HuH-7.5 (cell line): ENCODE measurements at regions not wholly inside any gene's neighbourhood (a gene's known extent, or its start where the extent isn't known, plus 50 kb on each side); places are given as distances from the start of the nearest gene placed in this dataset.

ENCODE experiments used
- DNase-seq: peaks from one replicate; pipeline ENCODE4 v3.0.0; 2011; ENCODE audit warnings: low spot score

DNA sequence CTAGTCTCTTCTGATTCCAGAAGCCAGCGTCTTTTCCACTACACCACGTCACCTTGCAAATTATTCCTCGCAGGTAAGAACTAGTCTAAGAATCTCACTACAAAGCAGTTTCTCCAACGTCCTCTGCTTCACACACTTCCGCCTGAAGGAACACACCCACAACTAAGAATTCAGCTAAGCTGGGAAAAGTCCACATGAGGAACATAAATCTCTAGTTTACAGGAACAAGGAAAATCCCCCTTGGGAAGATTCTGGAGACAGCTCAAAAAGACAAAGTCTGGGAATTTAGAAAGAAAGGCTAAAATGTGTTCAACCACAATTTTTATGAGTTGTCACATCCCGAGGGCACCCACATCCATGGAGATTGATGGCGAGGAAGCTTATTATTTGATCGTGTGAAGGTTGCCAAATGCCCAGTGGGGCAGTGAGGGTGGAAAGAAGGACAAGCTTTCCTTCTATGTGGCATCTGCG, 780.2 kb upstream of the TBX3 start:
- DNase-seq: no peak

DNA sequence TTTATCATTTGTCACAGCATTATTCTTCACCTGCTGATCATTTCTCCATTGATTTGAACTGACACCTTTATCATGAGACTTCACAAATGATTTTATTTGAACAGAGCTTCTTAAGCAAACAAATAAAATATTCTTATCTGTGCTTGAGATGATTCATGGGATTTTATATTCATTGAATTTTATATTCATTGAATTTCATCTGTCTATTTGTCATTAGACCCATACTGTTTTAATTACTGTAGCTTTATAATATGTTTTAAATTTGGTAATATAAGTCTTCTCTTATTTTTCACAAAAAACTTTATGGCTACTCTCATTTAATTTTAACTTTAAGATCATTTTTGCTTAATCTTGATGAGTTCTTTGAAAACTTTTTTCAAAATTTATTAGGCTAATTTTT, 777.4 kb upstream of the TBX3 start:
- DNase-seq: no peak

DNA sequence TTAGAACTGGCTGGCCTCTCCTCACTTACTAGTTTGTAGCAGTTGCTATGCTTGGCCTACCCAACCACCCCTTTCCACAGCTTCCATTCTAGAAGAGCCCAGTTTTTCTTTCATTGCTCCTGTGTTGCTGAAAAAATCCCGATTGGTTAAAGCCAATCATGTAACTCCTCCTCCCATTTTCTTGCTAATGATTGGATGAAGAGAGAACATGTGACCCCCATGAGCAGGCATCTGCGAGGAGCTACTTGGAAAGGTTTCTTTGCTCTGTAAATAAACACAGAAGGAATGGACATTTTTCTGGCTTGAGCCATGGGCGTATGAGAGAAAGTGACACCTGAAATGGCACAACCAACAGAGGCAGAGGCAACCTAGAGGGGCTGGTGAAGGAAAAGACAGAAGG, 773.8 kb upstream of the TBX3 start:
- no peak for DNase-seq

DNA sequence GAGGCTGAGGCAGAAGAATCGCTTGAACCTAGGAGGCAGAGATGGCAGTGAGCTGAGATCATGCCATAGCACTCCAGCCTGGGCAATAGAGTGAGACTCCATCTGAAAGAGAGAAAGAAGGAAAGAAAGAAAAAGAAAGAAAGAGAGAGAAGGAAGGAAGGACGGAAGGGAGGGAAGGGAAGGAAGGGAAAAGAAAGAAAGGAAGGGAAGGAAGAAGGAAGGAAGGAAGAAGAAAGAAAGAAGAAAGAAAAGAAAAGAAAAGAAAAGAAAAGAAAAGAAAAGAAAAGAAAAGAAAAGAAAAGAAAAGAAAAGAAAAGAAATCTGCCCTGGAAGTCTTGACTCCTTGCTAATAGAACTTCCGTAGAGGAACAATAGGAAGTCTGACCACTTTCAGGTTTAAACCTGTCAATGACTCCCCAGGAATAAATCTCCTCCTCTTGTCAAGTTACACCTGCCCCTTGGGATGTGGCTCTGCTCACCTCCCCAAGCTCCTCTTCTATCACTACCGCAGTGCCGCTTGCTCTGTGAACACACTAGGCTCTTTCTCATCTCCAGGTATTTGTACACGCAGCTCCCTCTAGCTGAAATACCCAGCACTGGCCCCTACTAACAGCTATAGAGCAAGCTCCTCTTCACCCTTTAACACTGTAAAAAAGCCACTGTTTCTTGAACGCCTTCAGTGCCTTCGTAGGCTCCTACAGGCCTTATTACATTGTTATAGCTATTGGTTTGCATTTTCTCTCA, 773.1 kb upstream of the TBX3 start:
- peak; percentile 47 for DNase-seq

DNA sequence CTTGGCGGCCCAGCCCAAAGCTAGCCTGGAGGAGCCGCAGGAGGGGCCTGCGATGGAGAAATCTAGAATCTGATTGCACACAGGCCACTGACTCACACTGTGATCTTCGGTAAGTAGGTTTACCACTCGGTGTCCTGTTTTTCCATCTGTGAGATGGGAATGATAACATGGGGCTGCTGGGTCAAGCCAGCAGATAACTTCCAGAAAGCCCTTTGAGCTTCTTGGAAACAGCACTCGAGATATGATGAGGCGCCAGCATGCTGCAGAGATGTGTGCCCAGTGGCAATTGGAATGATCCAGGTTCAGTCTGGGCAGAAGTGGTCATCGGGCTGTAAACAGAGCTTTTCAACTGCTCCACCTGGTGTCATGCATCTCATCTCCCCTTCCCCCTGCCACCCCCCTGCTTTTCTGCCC, 771.3 kb upstream of the TBX3 start:
- no peak for DNase-seq

DNA sequence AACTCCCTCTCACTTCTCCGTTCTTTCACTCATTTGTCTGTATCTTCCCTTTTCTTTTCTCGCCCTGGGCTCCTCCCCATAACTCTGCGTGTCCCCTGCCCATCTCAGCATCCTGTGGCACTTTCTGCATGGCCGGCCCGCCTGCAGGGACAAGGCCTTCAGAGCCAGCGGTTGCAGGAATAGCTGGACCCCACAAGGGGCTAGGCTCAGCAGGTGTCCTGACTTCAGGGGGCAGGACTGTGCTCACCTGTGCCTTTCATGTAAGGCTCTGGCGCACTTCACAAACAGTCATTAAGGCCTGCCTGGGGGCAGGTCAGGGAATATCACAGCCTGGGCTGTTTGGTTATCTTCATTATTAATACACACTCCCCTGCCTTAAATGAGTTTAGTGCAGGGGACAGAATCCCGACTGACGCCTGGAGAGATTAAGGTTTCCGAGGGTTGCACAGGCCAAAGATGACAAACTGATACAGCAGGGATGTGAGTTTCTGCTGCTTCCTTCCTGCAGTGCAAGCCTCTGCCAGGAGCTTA, 768.8 kb upstream of the TBX3 start:
- DNase-seq: no peak

DNA sequence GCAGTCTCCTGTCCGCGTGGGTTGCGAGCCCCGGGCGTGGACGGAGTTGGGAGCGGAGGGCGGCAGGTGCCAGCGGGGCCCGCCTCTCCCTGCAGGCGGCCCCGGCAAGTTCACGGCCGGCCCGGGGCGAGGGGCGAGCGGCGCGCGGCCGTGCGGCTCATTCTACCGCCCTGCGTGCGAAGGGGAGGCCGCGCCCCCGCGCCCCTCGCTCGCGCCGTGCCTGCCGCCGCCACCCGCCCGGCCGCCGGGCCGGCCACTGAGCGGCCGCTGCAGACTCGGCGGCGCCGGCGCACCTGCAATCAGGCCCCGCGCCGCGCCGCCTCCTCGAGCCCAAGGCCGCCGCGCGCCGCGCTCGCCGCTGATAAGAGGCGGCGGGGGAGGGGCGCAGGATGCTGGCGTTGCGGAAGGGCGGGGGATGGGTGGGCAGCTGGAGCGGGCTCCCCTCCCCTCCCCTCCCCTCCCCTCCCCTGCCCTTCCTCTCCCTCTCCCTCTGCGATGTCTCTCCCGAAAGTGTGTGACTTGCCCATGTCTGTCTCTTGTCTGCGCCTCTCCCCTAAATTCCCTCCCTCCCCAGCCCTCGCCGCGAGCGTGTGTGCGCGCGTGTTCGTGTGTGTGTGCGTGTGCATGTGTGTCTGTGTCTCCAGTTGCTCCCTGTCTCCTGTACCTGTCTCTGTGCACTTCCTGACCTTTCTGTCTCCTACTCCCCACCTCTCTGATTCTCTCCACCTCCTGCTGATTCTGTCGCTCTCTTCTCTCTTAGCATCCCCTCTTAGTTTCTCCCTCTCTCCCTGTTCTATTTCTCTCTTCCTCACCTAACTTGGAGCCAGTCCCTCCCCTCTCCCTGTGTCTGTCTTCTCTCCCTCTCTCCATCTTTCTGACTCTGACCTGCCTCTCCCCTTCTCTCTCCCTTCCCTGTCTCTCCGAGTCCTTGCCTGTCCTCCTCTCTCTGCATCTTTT, 768.1 kb upstream of the TBX3 start:
- DNase-seq: peak; percentile 43

DNA sequence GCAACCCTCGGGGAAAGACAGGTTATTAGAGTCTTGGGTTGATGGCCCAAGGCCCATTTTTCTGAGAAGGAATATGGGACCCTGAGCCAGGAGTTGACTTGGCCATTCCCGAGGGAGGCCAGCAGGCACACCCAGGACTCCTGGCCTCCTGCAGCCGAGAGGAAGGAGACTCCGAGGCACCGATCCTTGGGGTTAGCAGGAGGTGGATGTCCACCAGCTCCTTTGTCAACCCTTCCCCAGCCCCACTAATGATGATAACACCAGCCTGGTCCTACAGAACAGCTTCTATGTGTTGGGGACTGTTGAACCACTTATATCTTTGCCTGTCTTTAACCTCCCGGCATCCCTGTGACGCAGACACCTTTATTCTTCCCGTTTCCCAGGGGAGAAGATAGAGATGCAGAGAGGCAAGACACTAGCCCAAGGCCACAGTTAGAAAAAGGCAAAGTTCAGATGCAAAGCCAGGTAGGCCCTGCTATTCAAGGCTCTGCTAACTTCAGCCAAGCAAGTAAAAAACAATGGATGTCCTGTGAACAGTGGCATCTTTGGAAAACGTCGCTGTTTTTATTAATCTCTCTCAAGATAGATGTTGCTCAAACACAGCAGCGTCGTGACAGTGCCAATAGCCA, 767.3 kb upstream of the TBX3 start:
- no peak for DNase-seq

DNA sequence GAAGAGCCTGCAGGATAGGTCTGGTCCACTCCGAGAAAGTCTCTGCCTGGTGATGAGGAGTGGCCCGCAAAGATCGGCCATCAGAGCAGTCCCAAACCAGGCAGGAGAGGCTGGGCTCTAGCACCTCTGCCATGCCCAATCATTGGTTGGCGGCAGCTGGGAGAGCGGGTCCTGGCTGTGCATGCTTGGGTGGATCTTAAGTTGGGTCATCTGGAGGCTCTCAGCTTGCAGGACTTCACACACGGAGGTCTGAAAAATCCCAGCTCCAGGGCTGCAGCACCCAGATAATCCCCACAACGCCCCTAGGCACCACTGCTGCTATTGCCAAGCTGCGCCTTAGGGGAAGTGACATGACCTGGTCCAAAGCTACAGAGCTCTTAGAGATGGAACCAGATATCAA, 766.7 kb upstream of the TBX3 start:
- DNase-seq: no peak

DNA sequence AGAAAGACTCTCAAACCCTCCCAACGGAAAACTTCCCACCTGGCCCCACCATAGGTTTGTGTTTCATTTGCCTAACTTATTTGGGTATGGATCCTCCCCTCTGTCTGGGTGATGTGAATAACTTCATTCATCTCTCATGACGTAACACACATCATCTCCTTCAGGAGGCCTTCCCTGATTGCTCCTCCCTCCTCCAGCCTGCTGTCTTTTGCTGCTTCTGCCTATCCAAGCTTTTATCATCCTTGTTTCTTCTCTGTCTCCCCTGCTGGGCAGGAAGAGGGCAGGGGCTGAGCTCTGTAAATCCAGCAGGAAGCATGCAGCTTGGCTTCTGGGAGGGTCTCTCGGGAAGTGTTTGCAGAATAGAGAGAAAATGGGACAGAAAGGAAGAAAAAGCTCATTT, 766.0 kb upstream of the TBX3 start:
- no peak for DNase-seq

DNA sequence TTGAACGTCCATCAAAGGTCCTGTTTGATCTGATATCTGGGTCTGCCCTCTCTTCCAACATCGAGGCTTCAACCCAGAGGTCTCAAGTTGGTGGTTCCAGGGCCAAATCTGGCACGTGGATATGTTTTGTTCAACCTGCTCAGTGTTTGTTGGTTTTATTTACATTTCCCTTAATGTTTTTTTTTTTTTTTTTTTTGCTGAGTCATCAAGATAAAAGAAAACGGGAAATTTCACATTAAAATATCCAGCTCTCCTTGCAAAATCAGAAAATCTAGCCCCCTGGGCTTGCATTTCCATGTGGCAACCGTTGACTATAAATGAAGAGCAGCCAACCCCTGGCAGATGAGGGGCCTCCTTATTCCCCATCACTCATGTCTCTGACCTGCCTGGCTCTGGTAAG, 765.6 kb upstream of the TBX3 start:
- no peak for DNase-seq

DNA sequence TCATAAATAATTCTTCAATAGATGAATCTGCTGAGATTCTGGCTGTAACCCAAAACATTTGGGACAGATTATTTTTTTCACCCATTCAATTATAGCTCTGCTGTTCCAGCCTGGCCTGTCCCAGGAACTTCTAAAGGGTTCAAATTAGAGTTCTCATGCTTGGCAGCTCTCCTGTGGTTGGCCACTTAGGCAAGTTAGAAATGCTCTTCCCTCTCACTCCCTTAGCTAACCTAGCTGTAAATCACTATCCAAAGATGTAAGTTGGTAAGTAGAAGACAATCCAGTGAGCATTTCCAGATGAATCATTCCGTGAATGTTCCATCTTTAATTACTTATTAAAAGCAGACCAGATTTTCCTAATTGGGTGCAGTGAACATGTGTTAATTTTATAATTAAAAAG, 760.4 kb upstream of the TBX3 start:
- no peak for DNase-seq

DNA sequence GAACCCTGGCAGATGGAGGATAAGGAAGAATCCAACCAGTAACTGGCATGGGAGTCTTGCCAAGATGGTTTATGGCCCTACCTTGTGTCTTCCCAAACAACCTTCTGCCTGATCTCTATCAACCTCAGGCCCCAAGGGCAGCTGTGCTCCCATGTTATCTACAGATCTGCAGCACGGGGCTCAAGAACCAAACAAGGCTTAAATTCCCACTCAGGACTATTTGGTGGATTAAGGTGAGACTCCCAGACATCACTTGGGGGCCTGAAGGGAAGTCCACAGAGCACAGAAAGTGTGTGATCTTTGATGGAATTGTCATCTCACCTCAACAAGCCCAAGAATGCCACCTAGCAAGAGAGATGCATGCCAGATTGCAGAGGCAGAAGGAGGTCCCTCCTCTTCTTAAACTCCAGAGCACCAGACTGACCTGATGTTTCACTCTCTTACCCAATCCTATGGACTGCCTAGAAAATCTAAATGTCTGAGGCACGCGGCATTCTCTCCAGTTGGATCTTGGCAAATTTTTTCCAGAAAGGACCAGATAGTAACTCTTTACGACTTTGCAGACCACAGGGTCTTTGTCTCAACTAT, 759.5 kb upstream of the TBX3 start:
- DNase-seq: no peak

DNA sequence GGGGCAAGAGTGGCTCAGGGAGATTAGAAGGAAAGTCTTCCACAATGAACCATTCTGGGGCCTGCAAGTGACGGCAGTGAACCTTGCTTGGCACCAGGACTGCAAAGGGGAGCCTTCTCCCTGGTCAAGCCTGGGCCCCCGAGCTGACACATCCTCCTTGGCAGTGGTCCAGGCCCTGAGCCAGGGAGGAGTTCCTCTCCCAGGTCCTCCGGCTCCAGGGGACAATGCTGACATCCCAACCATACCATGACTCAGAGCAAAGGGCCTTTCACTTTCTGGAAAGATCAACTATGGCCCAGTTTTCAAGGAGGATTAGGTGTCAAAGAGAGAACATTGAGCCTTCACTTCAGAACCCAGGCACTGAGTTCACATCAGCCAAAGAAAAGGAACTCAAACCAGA, 756.5 kb upstream of the TBX3 start:
- no peak for DNase-seq

DNA sequence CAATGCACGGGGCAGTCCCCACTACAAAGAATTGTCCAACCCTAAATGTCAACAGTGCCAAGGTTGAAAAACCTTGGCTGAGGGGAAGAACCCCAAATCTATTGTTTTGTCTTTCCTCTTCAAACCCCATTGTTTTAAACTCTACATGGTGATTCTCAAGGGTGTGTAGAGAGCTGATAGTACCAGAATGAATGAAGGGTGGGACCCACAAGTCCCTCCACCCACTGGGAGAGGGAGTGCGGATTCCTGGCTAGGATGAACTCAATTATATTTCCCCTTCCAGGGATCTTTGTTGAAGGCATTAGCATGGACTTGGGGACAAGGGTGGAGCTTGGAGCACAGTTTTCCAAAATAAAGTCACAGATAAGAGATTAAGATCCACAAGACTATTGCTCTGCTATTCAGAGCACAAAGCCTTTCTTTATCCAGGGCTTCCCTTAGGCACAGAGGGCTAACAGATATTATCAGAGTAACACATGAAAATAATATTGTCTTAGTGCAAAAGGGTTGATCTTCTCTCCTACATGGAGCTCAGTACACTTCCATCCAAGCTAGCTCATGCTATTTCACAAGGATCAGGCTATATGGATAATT, 755.1 kb upstream of the TBX3 start:
- DNase-seq: no peak

DNA sequence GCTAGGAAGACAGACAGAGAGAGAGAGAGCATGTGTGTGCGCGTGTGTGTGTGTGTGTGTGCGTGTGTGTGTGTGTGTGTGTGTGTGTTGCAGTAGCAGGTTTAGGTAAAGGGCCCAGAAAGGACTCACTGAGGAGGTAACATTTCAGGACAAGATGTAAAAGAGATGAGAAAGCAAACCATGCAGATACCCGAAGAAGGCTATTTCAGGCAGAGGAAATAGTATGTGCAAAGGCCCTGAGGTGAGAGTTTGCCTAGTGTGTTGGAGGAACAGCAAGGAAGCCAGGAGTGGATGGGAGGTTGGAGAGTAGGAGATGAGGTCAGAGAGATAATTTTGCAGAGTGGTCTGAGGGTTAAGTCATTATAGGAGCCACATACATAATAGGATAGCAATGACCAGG, 754.3 kb upstream of the TBX3 start:
- no peak for DNase-seq

DNA sequence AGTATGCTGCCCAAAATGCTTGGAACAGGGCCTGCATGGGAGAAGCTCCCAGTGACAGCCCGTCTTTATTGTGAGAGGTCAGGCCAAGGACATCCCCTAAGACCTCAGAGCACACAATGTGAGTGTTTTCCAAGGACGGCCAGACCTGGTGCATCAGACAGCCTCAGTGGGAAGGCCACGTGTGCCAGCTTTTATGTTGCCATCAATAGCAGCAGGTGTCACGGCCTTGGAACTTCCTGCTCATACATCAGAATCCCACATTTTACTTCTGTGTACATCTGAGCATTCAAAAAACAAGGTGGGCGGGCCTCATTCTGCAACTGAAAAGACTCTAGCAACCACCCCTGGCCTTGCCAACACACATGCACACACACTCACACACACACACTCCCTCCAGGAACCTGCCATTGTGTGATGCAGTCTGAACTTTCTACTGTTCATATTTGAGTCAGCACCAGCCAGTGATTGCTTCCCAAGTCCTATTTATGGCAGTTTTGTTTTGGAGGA, 753.1 kb upstream of the TBX3 start:
- DNase-seq: no peak

DNA sequence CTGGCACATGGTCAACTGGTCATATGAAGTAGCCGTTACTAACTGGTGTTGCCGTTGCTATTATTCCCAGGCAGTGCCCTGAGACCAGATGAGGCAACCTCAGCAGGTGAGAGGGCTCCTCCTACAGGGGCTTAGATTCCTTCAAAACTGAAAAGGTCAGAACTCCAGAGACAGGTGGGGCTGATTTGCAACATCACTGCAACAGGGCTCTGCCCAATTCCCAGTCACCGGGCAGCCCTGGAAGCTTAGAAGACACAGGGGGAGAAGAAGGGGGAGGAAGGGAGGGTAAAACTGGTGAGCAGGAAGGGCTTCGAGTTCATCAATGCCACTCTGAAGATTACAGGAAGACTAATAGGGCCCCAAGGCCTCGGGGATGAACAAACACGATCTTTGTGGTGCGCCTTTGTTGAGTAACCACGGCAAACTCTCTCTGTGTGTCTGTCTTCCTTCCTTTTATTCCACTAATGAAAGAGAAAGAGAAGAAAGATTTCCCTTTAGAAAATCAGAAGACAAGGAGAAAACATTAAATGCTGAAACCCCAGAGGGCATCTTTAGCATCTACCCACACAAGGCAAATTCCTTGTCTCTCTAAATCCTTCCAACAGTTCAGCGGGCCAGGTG, 749.1 kb upstream of the TBX3 start:
- no peak for DNase-seq

DNA sequence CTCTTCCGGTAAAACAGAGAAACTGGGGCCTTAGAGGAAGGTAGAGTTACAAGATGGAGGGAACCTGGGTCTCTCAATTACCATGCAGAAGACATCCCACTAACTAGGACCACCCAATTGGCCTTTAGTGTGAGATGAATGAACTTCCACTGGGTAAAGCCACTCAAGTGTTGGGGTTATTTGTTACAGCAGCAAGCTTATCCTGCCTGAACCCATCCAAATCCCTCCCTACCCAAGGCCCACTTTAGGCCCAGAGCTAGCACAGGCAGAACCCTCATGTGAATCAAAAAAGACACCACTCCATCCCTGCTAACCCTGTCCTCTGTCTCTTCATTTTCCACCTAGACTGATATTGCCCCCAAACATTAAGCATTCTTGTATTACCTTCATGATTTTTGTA, 746.7 kb upstream of the TBX3 start:
- DNase-seq: no peak

DNA sequence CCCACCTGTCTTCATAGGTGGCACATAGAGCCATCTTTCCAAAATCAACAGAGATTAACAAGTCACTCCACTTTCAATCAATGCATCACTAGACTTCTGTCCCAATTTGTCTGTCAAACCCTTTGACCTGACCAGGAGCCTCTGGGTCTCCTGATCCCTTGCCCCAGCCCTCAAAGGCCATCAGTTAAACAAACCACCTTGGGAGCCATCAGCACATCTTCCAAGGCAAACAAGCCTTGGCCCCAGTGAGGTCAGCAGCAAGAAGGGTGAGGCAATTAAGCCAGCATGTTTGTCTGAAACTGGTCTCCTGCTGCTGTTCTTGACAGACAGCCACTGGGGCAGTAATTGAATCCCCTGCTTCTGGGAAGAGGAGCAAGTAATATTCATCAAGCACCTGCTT, 742.8 kb upstream of the TBX3 start:
- DNase-seq: no peak

DNA sequence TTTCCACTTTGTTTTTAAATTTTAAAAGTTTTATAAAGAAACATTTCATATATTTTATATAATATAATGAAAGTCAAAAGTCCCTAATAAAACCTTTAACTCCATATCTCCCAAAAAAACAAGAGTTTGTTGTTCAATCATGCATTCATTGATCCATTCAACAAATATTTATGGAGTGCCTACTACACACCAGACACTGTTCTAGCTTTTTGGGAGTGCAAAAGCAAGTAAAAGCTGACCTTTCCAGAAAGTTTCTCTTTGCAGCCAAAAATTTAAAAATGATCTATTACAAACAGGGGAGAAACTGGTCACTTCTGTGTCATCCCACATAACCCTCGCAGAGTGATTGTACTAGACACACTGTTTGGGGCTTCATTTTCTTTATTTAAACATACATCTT, 740.0 kb upstream of the TBX3 start:
- no peak for DNase-seq
